ENCODE measurements at regions not wholly inside any gene's neighbourhood (a gene's known extent, or its start where the extent isn't known, plus 50 kb on each side); places are given as distances from the start of the nearest gene placed in this dataset.

- no peak for DNase-seq (ENCODE audit: low spot score)
Measured at GRCh38 chr3:73695841-73696240, 71.1 kb upstream of the PDZRN3 start.

DNA sequence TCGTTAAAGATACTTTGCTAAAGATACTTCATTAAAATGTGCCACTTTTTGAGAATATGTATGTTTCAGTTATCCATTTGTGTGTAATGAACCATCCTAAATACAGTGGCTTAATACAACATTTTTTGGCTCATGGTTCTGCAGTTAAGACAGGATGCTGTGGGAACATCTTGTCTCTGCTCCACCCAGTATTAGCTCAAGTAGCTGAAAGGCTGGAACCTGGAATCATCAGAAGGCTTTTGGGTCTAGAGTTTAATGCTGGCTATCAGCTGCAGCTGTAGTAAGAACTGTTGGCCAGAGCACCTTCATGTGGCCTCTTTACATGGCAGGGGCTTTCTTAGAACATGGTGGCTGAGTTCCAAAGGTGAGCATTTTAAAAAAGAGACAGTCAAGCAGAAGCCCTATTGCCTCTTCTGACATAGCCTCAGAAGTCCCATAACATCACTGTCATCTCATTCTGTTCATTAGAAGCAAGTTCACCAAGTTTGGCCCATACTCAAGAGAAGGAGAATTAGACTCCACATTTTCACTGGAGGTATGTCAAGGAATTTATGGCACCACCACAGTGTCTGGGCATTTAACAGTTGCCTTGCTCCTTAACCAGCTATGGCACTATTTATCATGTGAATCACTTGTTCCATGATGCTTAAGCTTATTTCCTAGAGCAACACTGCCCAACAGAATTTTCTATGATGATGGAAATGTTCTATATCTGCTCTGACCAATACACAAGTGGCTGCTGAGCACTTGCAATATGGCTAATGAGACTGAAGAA is 70.4 kb upstream of the PDZRN3 start:
- DNase-seq (ENCODE audit: low spot score) = no peak

DNA sequence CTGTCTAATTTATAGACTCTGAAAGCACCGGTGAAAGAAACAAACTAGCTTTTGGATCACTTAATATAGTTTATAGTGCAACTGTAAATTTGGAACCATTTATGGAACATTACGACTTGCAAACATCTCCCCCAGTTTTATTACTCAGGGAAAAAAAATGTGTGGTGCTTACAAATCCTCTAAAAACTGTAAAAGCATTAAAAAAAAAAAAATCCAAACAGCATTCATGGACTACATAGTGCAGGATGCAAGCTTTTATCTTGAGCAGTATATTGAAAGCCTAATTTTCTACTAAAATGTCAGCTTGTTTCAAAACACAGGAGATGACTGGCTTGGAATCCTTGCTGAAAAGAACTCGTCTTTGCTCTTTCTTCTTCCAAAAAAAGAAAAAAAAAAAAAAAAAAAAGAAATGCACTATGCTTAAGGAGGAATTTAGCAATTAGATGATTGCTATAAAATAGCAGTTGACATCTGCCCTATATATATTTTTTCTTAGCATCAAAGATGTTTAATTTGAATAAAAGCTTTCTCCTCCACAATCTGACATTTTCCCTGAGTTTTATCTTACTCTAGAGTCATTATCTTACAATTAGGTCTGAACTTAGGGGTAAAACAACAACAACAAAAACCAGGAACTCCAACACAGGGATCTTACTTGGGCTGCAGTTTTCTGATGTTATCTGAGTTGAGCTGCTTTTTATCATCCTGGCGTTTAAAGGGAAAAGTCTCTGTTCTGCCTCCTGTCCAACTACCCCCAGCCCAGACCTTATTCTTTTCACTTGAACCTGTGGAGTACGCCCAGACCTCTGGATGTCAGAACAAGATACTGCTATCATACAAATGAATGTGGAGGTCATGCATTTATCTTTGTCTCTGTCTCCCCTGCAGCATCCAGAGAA is 62.6 kb upstream of the PDZRN3 start:
- no peak for DNase-seq (ENCODE audit: low spot score)

GRCh38 chr3:73685061-73685460 is 60.3 kb upstream of the PDZRN3 start:
- no peak for DNase-seq (ENCODE audit: low spot score)

- no peak for DNase-seq (ENCODE audit: low spot score)
Measured at GRCh38 chr3:73683706-73684105, 59.0 kb upstream of the PDZRN3 start.

GRCh38 chr3:73681610-73682009 is 56.9 kb upstream of the PDZRN3 start:
- DNase-seq (ENCODE audit: low spot score) = no peak

GRCh38 chr3:73681198-73681597 is 56.5 kb upstream of the PDZRN3 start:
- no peak for DNase-seq (ENCODE audit: low spot score)

DNA sequence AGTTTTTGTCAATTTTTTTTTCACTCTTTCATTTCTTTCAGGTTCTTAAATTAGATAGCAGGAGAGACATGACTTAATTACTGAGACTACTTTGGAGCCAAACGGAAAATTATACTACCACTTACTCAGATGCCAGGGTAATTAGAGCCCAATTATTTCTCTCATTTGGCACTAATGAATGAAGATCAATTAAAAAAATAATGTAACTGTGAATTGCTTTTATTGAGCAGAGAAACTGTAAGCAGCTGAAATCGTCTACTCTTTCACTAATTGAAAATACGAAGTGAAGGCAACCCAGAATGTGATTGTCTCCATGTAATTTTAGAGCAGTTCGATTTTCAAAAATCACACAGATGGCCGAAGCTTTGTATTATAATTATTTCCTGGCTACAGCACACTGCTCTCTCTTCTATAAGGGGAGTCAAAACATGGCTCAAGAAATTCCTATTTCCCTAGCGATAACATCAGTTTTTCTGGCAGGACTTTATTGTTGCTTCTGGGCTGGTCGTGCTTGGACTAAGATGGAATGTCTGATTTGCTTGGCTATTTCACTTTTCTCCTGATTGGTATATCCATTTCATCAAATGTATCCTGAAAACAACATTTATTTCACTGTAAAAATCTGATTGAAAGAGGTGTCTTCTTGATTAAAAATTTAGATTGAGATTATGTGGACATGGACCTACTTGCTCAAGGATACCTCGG is 55.8 kb upstream of the PDZRN3 start:
- DNase-seq (ENCODE audit: low spot score) = no peak

GRCh38 chr3:73677336-73678024 is 52.7 kb upstream of the PDZRN3 start:
- DNase-seq (ENCODE audit: low spot score) = no peak
